GM23338 (cell line): ENCODE measurements at regions not wholly inside any gene's neighbourhood (a gene's known extent, or its start where the extent isn't known, plus 50 kb on each side); places are given as distances from the start of the nearest gene placed in this dataset.

Source experiments
- ATAC-seq: fragments of 200-7000 bp; cut with Tn5 transposase; 3 replicates; pipeline ENCODE4 v1.9.1; 2020
- DNase-seq: peaks from one replicate; pipeline ENCODE4 v3.0.0-alpha.2; 2015; ENCODE audit warnings: low spot score
- H2AFZ ChIP-seq: fragments of 200-600 bp; sonication (generic); 2 replicates; pipeline ENCODE4 v1.8.0; 2016; ENCODE audit warnings: antibody characterized with exemption, mild to moderate bottlenecking, moderate library complexity
- H3F3A ChIP-seq: fragments of 200-600 bp; sonication (generic); replicated peaks from 2 replicates; pipeline ENCODE4 v1.8.0; 2017; ENCODE audit warnings: antibody characterized with exemption, mixed run types, low read depth
- H3K27ac ChIP-seq: fragments of 200-600 bp; sonication (generic); 2 replicates; pipeline ENCODE4 v1.6.1; 2016; ENCODE audit warnings: low read depth
- H3K27me3 ChIP-seq: fragments of 200-600 bp; sonication (generic); 2 replicates; pipeline ENCODE4 v1.8.0; 2016; ENCODE audit warnings: mild to moderate bottlenecking, mixed run types, moderate library complexity; ENCODE audit not compliant: insufficient read depth
- H3K36me3 ChIP-seq: fragments of 200-600 bp; sonication (generic); 2 replicates; pipeline ENCODE4 v1.8.0; 2016; ENCODE audit warnings: mild to moderate bottlenecking; ENCODE audit not compliant: insufficient read depth
- H3K4me1 ChIP-seq: fragments of 200-600 bp; sonication (generic); 2 replicates; pipeline ENCODE4 v1.8.0; 2016; ENCODE audit warnings: mild to moderate bottlenecking, moderate library complexity; ENCODE audit not compliant: insufficient read depth
- H3K4me2 ChIP-seq: fragments of 200-600 bp; sonication (generic); 2 replicates; pipeline ENCODE4 v1.7.1; 2017; ENCODE audit warnings: mixed run types
- H3K4me3 ChIP-seq: fragments of 200-600 bp; sonication (generic); 2 replicates; pipeline ENCODE4 v1.6.1; 2016; ENCODE audit warnings: mixed run types
- H3K79me2 ChIP-seq: fragments of 200-600 bp; sonication (generic); replicated peaks from 2 replicates; pipeline ENCODE4 v1.8.0; 2017; ENCODE audit warnings: mild to moderate bottlenecking; ENCODE audit not compliant: insufficient read depth
- H3K9me2 ChIP-seq: fragments of 200-600 bp; sonication (generic); 2 replicates; pipeline ENCODE4 v1.8.0; 2017; ENCODE audit not compliant: insufficient read depth
- H4K20me1 ChIP-seq: fragments of 200-600 bp; sonication (generic); replicated peaks from 2 replicates; pipeline ENCODE4 v1.8.0; 2017; ENCODE audit warnings: mild to moderate bottlenecking; ENCODE audit not compliant: insufficient read depth
- H3K27ac Mint-ChIP-seq: 2 replicates; pipeline ENCODE4 v1.8.0; 2020; ENCODE audit warnings: inconsistent platforms, mild to moderate bottlenecking, moderate library complexity, mixed read lengths
- H3K27me3 Mint-ChIP-seq: 3 replicates; pipeline ENCODE4 v1.8.0; 2022; ENCODE audit warnings: low read depth, mild to moderate bottlenecking, moderate library complexity, mixed read lengths, inconsistent platforms; ENCODE audit not compliant: insufficient read depth, poor library complexity
- H3K36me3 Mint-ChIP-seq: 3 replicates; pipeline ENCODE4 v1.8.0; 2021; ENCODE audit warnings: low read depth, mild to moderate bottlenecking, inconsistent platforms, moderate library complexity, mixed read lengths
- H3K4me1 Mint-ChIP-seq: 3 replicates; pipeline ENCODE4 v1.8.0; 2020; ENCODE audit warnings: mild to moderate bottlenecking, inconsistent platforms, mixed read lengths
- H3K4me3 Mint-ChIP-seq: 3 replicates; pipeline ENCODE4 v1.8.0; 2021; ENCODE audit warnings: moderate library complexity, mild to moderate bottlenecking, inconsistent platforms, mixed read lengths
- H3K9me3 Mint-ChIP-seq: 3 replicates; pipeline ENCODE4 v1.8.0; 2020; ENCODE audit warnings: moderate library complexity, mild to moderate bottlenecking, inconsistent platforms, mixed read lengths
- CTCF ChIP-seq, 2 experiments: fragments of 200-600 bp in 1 of 2; sonication (generic) in 1 of 2; conservative IDR thresholded peaks; 2 replicates each; pipeline versions ENCODE4 v1.5.1 to v1.6.1; 2016 to 2017; ENCODE audit warnings: antibody characterized with exemption in 2 of 2, low read depth in 2 of 2, mild to moderate bottlenecking in 2 of 2, moderate library complexity in 1 of 2
- EZH2phosphoT487 ChIP-seq: fragments of 200-600 bp; sonication (generic); IDR thresholded peaks from one replicate; pipeline ENCODE4 v1.8.1; 2018; ENCODE audit warnings: antibody characterized with exemption; ENCODE audit not compliant: unreplicated experiment
- JUNB ChIP-seq: IDR thresholded peaks from one replicate; pipeline ENCODE4 v1.6.1; 2016; ENCODE audit warnings: antibody characterized with exemption; ENCODE audit not compliant: unreplicated experiment
- REST ChIP-seq: IDR thresholded peaks from one replicate; pipeline ENCODE4 v1.6.1; 2018; ENCODE audit warnings: antibody characterized with exemption; ENCODE audit not compliant: unreplicated experiment
- ZNF331 ChIP-seq: fragments of 250-450 bp; sonication (Bioruptor Pico); IDR thresholded peaks from 2 replicates; pipeline ENCODE4 v1.5.0; 2020; ENCODE audit warnings: low read depth, mild to moderate bottlenecking, moderate library complexity

GRCh38 chr1:195763907-195764374 lies 844.3 kb downstream of the KCNT2 start:
- TF ChIP-seq CTCF (conservative IDR thresholded peaks at IDR 0.05; ENCODE audit: low read depth in 2 of 2) (no peak), JUNB (no peak), EZH2phosphoT487 (no peak), ZNF331 (CRISPR knock-in tag) (no peak), REST (no peak)
- Mint-ChIP-seq H3K27me3 (no peaks in the 10 kb centered on the region), H3K36me3 (no peaks in the 10 kb centered on the region), H3K4me1 (no peaks in the 10 kb centered on the region), H3K4me3 (no peak overlapping the region), H3K27ac (no peak overlapping the region), H3K9me3 (no peaks in the 10 kb centered on the region)
- Histone ChIP-seq H3K79me2 (no peaks in the 10 kb centered on the region), H3F3A (no peaks in the 10 kb centered on the region), H3K9me2 (no peaks in the 10 kb centered on the region), H4K20me1 (no peaks in the 10 kb centered on the region), H3K4me3 (no peak overlapping the region), H3K27me3 (no peaks in the 10 kb centered on the region), H3K4me1 (no peaks in the 10 kb centered on the region), H2AFZ (no peak overlapping the region; the same call in 1 of the 2 replicates), H3K36me3 (no peaks in the 10 kb centered on the region), H3K4me2 (no peak overlapping the region), H3K27ac (no peak overlapping the region)
- ATAC-seq (no peak; the same call in 1 of the 3 replicates), DNase-seq (no peak)

- Histone ChIP-seq H3K4me2 (no peak overlapping the region), H3K4me1 (no peaks in the 10 kb centered on the region), H3K27me3 (no peaks in the 10 kb centered on the region), H2AFZ (peak overlapping the region; percentile 6; the same call in 1 of the 2 replicates), H3K36me3 (no peaks in the 10 kb centered on the region), H3K79me2 (no peaks in the 10 kb centered on the region), H3F3A (no peaks in the 10 kb centered on the region), H3K27ac (no peak overlapping the region), H3K4me3 (no peak overlapping the region), H4K20me1 (no peaks in the 10 kb centered on the region), H3K9me2 (no peaks in the 10 kb centered on the region)
- no peaks in the 10 kb centered on the region for H3K27me3 Mint-ChIP-seq
- DNase-seq (peak; percentile 26), ATAC-seq (peak; percentile 61)
- H3K27ac Mint-ChIP-seq: no peak overlapping the region
- H3K9me3 Mint-ChIP-seq: no peaks in the 10 kb centered on the region
- H3K4me1 Mint-ChIP-seq: no peaks in the 10 kb centered on the region
- H3K36me3 Mint-ChIP-seq: no peaks in the 10 kb centered on the region
- TF ChIP-seq CTCF (conservative IDR thresholded peaks at IDR 0.05; ENCODE audit: low read depth in 2 of 2) (peak in 1 of 2 experiments; percentile 32; a peak in 2 of 4 replicates), REST (no peak)
- no peak overlapping the region for H3K4me3 Mint-ChIP-seq
Measured at GRCh38 chr1:195763146-195763906, 844.9 kb downstream of the KCNT2 start.
